ENCODE measurements at regions not wholly inside any gene's neighbourhood (a gene's known extent, or its start where the extent isn't known, plus 50 kb on each side); places are given as distances from the start of the nearest gene placed in this dataset.

- H3K27ac Mint-ChIP-seq = no peak overlapping the region
- Histone ChIP-seq H3K4me3 (ENCODE audit: low read length) (no peak overlapping the region), H3K9me3 (ENCODE audit: control insufficient read depth, insufficient read depth, low read length) (no peaks in the 10 kb centered on the region), H3K4me1 (ENCODE audit: control insufficient read depth, insufficient read depth, low read length) (no peaks in the 10 kb centered on the region), H3K27ac (ENCODE audit: low read length) (no peak overlapping the region), H3K36me3 (ENCODE audit: control insufficient read depth, insufficient read depth, low read length) (no peaks in the 10 kb centered on the region), H3K27me3 (ENCODE audit: control insufficient read depth, insufficient read depth, low read length) (no peaks in the 10 kb centered on the region)
- intact Hi-C loops (cut with micrococcal nuclease) = no loop called here
- H3K4me3 Mint-ChIP-seq = no peak overlapping the region
- no peak for DNase-seq
- H3K27me3 Mint-ChIP-seq (ENCODE audit: low read depth in 2 of 2) = no peaks in the 10 kb centered on the region
- no peaks in the 10 kb centered on the region for H3K4me1 Mint-ChIP-seq
- H3K36me3 Mint-ChIP-seq = no peaks in the 10 kb centered on the region
- WGBS (ENCODE audit: insufficient coverage) = 79% methylated on average over 5 of the region's 6 CpGs
- no peak for TF ChIP-seq CTCF (IDR thresholded peaks at IDR 0.05)
- H3K9me3 Mint-ChIP-seq = peaks cover 12% of the 10 kb centered on the region in 2 donors
- ATAC-seq = no peak
These were observed 262.5 kb upstream of the LRTM1 start for GRCh38 chr3:55190331-55190730.

DNA sequence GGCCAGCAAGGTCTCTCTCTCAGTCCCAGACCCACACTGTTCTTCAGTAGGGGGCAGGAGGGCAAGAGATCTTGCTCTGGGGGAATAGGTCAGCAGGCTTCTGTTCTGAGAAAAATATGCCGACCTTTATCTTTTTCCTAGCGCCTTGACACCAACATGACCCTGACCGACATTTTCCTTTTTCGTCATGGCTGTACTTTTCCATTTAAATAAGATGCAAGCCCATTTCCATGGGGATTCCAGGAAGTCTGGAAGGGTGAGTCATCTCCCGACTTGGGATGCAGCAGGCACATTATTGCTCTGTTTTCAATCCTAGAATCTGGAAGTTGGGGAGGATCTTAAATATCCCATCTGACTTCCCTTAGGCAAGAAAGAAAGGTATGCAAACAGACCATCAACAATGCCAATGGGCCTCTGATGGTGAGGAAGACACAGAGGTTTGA is 261.5 kb upstream of the LRTM1 start:
- Histone ChIP-seq H3K27me3 (ENCODE audit: control insufficient read depth, insufficient read depth, low read length) (no peaks in the 10 kb centered on the region), H3K9me3 (ENCODE audit: control insufficient read depth, insufficient read depth, low read length) (no peaks in the 10 kb centered on the region), H3K36me3 (ENCODE audit: control insufficient read depth, insufficient read depth, low read length) (no peaks in the 10 kb centered on the region), H3K27ac (ENCODE audit: low read length) (no peak overlapping the region), H3K4me1 (ENCODE audit: control insufficient read depth, insufficient read depth, low read length) (no peaks in the 10 kb centered on the region), H3K4me3 (ENCODE audit: low read length) (no peak overlapping the region)
- Mint-ChIP-seq H3K4me3 (no peak overlapping the region), H3K27ac (no peak overlapping the region), H3K9me3 (peaks cover 12% of the 10 kb centered on the region in 2 donors), H3K36me3 (no peaks in the 10 kb centered on the region), H3K27me3 (ENCODE audit: low read depth in 2 of 2) (no peaks in the 10 kb centered on the region), H3K4me1 (no peaks in the 10 kb centered on the region)
- DNase-seq (no peak), ATAC-seq (no peak)
- intact Hi-C loops (cut with micrococcal nuclease) = no loop called here
- TF ChIP-seq CTCF (IDR thresholded peaks at IDR 0.05) = no peak
- 91% methylated on average over 5 of the region's 5 CpGs for WGBS (ENCODE audit: insufficient coverage)

DNA sequence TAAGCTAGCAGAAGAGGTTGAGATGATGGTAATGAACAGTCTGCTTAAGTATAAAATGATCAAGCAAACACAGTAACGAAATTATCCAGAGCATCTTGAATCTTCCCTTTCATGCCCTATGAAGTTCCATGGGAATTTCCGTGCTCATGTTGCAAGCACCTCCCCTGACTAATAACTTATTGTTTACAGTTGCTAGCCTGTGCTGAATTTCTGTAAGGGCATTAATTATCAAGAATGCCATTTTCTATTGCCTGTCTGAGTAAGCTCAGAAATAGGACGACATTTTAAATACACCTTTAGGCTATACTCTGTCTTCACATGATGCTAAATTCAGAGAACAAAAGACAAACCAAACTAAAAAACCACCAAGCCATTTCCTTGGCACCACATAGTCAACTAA is 257.5 kb upstream of the LRTM1 start:
- TF ChIP-seq CTCF (IDR thresholded peaks at IDR 0.05) = no peak

DNA sequence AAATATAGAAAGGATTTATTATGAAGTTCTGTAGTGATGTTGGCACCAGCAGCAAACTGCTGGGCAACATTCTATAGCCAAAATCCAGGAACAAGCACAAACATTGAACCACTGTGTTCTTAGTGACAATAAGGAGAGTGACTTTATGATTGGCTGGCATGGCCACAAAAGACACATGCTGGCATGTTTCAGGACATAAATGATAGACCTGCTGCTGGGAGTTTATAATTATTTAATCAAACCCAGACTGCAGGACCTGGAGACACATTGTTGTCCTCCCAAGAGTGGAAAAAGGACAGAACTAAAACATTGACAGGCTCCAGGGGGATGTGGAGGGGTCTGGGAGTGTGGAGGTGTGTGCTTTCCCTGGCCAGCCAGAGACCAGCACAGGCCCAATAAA is 255.3 kb upstream of the LRTM1 start:
- intact Hi-C loops (cut with micrococcal nuclease) = no loop called here
- H3K4me3 ChIP-seq (ENCODE audit: low read length) = no peak overlapping the region
- H3K27ac Mint-ChIP-seq = no peak overlapping the region
- no peak for DNase-seq
- H3K4me1 Mint-ChIP-seq = no peaks in the 10 kb centered on the region
- H3K36me3 Mint-ChIP-seq = no peaks in the 10 kb centered on the region
- no peaks in the 10 kb centered on the region for H3K36me3 ChIP-seq (ENCODE audit: control insufficient read depth, insufficient read depth, low read length)
- no peaks in the 10 kb centered on the region for H3K27me3 ChIP-seq (ENCODE audit: control insufficient read depth, insufficient read depth, low read length)
- no peak for ATAC-seq
- no peaks in the 10 kb centered on the region for H3K9me3 ChIP-seq (ENCODE audit: control insufficient read depth, insufficient read depth, low read length)
- no peak for TF ChIP-seq CTCF (IDR thresholded peaks at IDR 0.05)
- H3K9me3 Mint-ChIP-seq = peaks cover 4 to 6% of the 10 kb centered on the region in 2 donors
- no peak overlapping the region for H3K4me3 Mint-ChIP-seq
- H3K4me1 ChIP-seq (ENCODE audit: control insufficient read depth, insufficient read depth, low read length) = no peaks in the 10 kb centered on the region
- no peaks in the 10 kb centered on the region for H3K27me3 Mint-ChIP-seq (ENCODE audit: low read depth in 2 of 2)
- H3K27ac ChIP-seq (ENCODE audit: low read length) = no peak overlapping the region

More for the DNA sequence above, 257.5 kb upstream of the LRTM1 start:
- intact Hi-C loops (cut with micrococcal nuclease) = no loop called here
- Histone ChIP-seq H3K36me3 (ENCODE audit: control insufficient read depth, insufficient read depth, low read length) (no peaks in the 10 kb centered on the region), H3K27ac (ENCODE audit: low read length) (no peak overlapping the region), H3K4me1 (ENCODE audit: control insufficient read depth, insufficient read depth, low read length) (no peaks in the 10 kb centered on the region), H3K27me3 (ENCODE audit: control insufficient read depth, insufficient read depth, low read length) (no peaks in the 10 kb centered on the region), H3K4me3 (ENCODE audit: low read length) (no peak overlapping the region), H3K9me3 (ENCODE audit: control insufficient read depth, insufficient read depth, low read length) (no peaks in the 10 kb centered on the region)
- no peak overlapping the region for H3K4me3 Mint-ChIP-seq
- peaks cover 8 to 9% of the 10 kb centered on the region in 2 donors for H3K9me3 Mint-ChIP-seq
- H3K27ac Mint-ChIP-seq = no peak overlapping the region
- DNase-seq (no peak), ATAC-seq (no peak)
- no peaks in the 10 kb centered on the region for H3K4me1 Mint-ChIP-seq
- WGBS (ENCODE audit: insufficient coverage) = 65% methylated on average over 3 of the region's 3 CpGs
- no peaks in the 10 kb centered on the region for H3K36me3 Mint-ChIP-seq
- no peaks in the 10 kb centered on the region for H3K27me3 Mint-ChIP-seq (ENCODE audit: low read depth in 2 of 2)

Measured in natural killer cell (primary cell).